ENCODE measurements at regions not wholly inside any gene's neighbourhood (a gene's known extent, or its start where the extent isn't known, plus 50 kb on each side); places are given as distances from the start of the nearest gene placed in this dataset.
"Not testable (repeated sequence)": the region's sequence is repeated elsewhere in the genome, so short reads cannot be mapped to it uniquely, and the experiment has no call there.

DNA sequence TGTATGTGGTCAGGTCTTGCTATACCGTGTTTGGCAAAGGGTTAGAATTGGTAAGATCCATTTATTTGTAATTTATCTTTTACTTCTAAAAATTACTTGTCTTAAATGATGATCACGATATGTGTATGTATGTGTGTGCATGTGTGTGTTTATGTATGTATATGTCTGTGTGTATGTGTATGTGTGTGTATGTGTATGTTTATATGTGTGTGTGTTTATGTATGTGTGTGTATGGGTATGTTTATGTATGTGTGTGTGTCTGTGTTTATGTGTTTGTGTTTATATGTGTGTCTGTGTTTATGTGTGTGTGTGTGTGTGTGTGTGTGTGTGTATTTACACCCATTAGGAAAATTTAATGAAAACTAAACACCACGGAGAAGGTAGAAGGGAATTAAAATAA, 176.9 kb upstream of the FZD8 start:
- DNase-seq: no peak

DNA sequence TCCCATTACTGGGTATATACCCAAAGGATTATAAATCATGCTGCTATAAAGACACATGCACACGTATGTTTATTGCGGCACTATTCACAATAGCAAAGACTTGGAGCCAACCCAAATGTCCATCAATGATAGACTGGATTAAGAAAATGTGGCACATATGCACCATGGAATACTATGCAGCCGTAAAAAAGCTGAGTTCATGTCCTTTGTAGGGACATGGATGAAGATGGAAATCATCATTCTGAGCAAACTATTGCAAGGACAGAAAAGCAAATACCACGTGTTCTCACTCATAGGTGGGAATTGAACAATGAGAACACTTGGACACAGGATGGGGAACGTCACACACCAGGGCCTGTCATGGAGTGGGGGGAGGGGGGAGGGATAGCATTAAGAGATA, 175.0 kb upstream of the FZD8 start:
- DNase-seq: not testable (repeated sequence)

GRCh38 chr10:35813219-35813618, 171.1 kb upstream of the FZD8 start:
- peak in 7 of 58 donors; percentile 1 to 43 (median 17) for DNase-seq

GRCh38 chr10:35808344-35808743, 166.2 kb upstream of the FZD8 start:
- no peak for DNase-seq

GRCh38 chr10:35803046-35803445, 160.9 kb upstream of the FZD8 start:
- no peak for DNase-seq

GRCh38 chr10:35797187-35797586, 155.1 kb upstream of the FZD8 start:
- DNase-seq: no peak

DNA sequence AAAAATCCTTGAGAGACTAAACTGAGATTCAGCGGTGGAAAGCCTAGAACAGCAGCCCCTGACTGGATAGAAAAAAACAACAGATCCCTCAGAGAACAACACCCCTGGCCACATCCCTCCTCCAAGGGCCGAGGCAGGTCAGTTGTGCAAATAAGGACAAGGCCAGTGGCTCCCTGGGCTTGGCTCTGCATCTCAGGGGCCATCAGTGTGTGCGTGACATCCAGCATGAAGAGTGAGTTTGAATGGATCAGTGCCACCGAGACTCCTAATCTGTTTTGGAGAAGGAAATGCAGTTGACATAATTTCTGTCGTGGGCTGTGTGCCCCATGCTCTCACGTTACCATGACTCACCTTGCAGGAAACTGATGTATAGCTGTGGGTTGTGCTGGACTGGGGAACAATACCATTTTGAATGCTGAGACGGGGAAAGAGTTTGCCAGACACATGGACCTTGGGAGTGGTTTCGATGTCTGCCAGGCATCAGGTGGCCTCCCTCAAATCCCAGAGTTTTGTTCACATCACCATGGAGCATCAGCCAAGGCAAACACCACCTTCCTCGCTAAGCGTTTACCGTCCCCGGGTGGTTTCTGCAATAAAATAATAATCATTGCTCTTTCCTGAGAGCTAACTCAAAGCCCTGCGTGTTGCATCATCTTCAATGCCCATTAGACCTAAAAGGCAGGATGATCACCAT, 153.2 kb upstream of the FZD8 start:
- DNase-seq: no peak

DNA sequence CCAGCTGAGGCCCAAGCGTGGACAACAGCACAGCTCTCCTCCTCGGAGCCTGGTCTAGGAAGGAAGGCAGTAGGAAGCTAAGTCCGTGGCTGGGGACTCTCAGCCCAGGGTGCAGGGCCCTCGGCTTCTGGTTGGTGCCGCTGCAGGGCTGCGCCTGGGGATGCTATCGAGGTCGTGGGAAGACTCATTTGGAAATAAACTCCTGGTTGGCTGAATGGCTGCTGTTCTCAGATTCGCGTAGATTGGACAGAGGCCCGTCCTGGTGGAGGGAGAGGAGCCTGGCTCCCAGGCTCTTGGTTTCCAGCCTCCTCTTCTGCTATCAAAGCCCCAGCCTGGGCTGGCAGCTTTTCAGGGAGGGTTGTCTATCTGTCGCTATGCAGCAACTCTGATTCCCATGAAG, 152.6 kb upstream of the FZD8 start:
- DNase-seq: no peak

DNA sequence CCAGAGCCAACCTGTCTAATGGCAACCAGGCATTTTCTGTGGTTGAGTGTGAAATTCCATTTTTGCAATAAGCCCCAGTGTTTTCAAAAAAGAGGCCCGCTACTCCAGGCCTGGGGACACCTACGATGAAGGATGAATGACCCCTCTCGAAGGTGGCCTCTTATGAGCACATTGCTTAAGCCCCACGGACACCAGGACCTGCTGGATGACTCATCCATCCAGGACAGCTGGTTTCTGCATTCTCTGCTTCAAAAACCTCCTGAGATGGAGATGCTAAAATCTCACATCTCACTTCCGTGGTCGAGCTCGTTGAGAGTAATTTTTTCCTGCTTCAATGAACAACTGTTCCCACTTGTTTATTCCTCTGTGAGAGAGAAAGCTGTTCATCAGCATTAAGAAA, 150.2 kb upstream of the FZD8 start:
- DNase-seq: no peak

- no peak for DNase-seq
Measured at GRCh38 chr10:35789996-35790395, 147.9 kb upstream of the FZD8 start.

- DNase-seq: no peak
Measured at GRCh38 chr10:35784751-35785150, 142.7 kb upstream of the FZD8 start.

GRCh38 chr10:35783305-35783838, 141.3 kb upstream of the FZD8 start:
- DNase-seq: peak in 1 of 58 donors; percentile 2

- DNase-seq: no peak
Measured at GRCh38 chr10:35781643-35782035, 139.5 kb upstream of the FZD8 start.

- DNase-seq: no peak
Measured at GRCh38 chr10:35780970-35781642, 139.0 kb upstream of the FZD8 start.

DNA sequence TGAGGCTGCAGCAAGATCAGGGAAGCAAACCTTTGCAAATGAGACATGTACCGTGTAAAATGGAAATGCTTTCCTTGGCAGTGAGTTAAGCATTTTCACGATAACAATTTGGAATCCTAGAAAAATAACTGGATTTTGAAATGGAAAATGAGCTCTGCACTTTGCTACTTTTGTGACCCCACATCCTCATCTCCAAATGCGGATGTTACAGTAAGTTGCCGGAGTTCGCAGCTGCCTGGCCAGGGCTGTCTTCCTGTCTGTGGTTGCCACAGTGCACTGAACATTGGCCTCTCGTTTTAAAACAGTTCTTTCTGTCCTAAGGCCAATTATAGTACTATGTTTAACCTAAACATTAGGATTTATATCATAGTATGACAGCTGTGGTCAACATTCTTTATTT, 136.2 kb upstream of the FZD8 start:
- no peak for DNase-seq

GRCh38 chr10:35776557-35776956, 134.5 kb upstream of the FZD8 start:
- DNase-seq: not testable (repeated sequence)

DNA sequence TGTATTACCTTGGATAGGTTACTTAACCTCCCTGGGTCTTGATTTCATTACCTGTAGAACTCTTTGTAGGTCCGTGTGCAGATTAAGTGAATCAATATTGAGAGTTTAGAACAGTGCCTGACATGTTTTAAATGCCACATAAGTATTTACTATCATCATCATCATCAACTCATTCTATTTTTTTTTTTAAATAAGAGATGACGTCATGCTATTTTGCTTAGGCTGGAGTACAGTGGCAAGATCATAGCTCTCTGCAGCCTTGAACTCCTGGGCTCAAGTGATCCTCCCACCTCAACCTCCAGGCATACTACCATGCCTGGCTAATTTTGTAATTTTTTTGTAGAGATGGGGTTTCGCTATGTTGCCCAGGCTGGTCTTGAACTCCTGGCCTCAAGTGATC, 132.0 kb upstream of the FZD8 start:
- no peak for DNase-seq

GRCh38 chr10:35770817-35771355, 128.8 kb upstream of the FZD8 start:
- DNase-seq: no peak

DNA sequence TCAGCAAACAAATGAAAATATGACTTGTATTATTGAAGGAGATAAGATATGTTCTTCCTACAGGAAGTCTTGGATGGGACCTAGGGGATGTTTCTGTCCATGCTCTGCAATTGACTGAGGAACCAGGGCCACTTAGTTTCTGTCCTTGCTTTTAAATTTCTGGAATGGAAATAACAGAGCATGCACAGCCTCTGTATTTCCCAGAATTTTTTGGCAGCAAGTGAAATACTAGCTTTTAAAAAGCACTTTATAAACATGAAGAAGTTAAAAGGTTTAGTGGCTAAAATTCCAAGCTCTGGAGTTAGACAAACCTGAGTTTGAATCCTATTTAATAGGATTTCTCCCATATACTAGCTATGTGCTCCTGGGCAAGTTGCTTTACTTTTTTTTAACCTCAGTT, 127.7 kb upstream of the FZD8 start:
- DNase-seq: no peak

DNA sequence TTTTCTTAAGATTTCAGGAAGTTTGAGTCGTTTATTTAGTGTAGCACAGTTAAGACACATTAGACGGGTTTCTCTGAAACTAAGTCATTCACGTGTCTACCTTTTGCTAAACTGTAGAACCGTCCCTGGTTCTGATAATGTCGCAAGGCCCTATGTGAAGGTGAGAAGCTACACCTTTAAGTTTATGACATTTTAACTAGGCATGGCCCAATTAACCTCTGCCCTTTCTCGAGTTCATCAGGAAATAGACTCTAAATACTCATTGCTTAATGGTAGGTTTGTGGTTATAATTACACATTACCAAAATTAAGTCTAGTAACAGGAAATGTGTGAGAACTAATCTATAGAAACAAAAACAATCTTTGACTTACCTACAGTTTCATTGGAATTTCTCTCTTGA, 126.6 kb upstream of the FZD8 start:
- DNase-seq: no peak

DNA sequence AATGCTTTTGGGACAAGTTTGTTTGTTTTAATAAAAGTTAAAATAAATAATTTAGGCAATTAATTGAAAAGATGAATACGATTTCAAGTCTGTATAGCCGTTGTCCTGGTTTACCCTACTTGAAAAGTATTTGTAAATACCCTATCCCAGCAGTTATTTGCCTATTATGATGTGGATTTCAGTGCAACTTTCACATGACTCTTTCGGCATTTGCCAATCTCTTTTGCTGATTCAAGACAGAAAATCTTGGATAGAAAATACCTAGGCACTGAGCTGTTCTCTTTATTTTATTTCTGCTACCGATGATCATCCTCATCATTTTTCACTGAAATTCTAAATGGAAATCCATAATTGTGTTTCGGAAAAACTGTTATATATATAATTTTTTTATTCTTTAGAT, 125.9 kb upstream of the FZD8 start:
- DNase-seq: no peak

DNA sequence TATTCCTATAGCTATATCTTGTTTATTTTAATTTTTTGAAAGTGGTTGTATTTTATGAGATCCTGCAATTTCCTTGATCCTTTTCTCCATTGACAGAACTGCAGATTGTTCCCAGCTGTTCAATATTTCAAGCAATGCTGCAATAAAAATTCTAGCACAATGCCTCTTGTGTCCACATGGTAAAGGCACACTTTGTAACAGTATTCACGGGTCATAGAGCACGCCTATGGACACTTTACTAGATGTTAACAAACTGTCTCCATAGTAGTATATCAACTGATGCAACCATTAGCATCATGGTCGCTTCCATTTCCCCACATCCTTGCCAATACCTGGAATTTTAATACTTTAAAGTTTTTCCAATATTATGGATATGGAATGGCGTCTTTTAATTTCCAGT, 123.9 kb upstream of the FZD8 start:
- DNase-seq: no peak

DNA sequence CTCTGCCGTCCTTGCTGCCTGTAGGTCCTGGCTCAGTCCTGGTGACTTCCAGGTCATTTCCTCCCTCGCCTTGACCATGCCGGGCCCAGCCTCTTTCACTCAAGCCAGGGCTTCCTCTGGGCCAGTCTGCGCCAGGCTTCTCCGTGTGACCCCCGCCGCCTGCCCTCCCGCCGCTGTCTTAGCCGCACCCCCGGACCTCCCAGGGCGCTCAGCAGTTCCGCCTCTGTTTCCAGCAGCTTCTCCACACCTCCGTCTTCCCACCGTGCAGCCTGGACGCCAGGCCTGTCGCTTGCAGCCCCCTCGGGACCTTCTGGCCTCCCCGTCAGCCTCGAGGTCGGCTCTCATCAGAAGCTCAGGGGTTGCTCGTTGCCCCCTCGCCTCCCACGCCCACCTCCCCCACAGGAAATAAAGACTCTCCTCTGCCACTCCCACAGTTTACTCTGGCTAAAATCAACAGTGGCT, 123.0 kb upstream of the FZD8 start:
- DNase-seq: peak in 7 of 58 donors; percentile 0 to 20 (median 5)

Data from anterior cingulate cortex (tissue), 58 donors.